GM12864 (cell line): ENCODE measurements at regions not wholly inside any gene's neighbourhood (a gene's known extent, or its start where the extent isn't known, plus 50 kb on each side); places are given as distances from the start of the nearest gene placed in this dataset.

Experiments
- DNase-seq: peaks from one replicate; pipeline ENCODE4 v3.0.0-alpha.2; 2011; ENCODE audit warnings: low read depth
- H3K4me3 ChIP-seq: 2 replicates; pipeline ENCODE4 v1.5.1; 2011; ENCODE audit warnings: mild to moderate bottlenecking, low read depth, low read length, control low read depth
- CTCF ChIP-seq: IDR thresholded peaks from 2 replicates; pipeline ENCODE4 v1.5.1; 2011; ENCODE audit warnings: low read depth, mild to moderate bottlenecking, moderate library complexity, low read length, control low read depth, inconsistent platforms; ENCODE audit errors: missing control alignments

- no peak overlapping the region for H3K4me3 ChIP-seq
- TF ChIP-seq CTCF: no peak
- no peak for DNase-seq
Observed at GRCh38 chr5:100723229-100723628, 179.9 kb downstream of the ST8SIA4 start.

GRCh38 chr5:100726116-100726515 lies 177.0 kb downstream of the ST8SIA4 start:
- H3K4me3 ChIP-seq: no peak overlapping the region
- no peak for TF ChIP-seq CTCF
- DNase-seq: no peak

- peak overlapping the region; percentile 46 for H3K4me3 ChIP-seq
- TF ChIP-seq CTCF: no peak
- peak; percentile 51 for DNase-seq
Observed at GRCh38 chr5:100731768-100732167, 171.3 kb downstream of the ST8SIA4 start.

GRCh38 chr5:100746730-100747129 lies 156.4 kb downstream of the ST8SIA4 start:
- TF ChIP-seq CTCF: no peak
- H3K4me3 ChIP-seq: no peak overlapping the region
- peak; percentile 13 for DNase-seq

GRCh38 chr5:100749771-100750284 lies 153.3 kb downstream of the ST8SIA4 start:
- H3K4me3 ChIP-seq: no peak overlapping the region
- DNase-seq: no peak
- TF ChIP-seq CTCF: no peak

GRCh38 chr5:100755435-100755834 lies 147.6 kb downstream of the ST8SIA4 start:
- TF ChIP-seq CTCF: no peak

More at GRCh38 chr5:100755435-100755834, 147.6 kb downstream of the ST8SIA4 start:
- no peak for DNase-seq
- no peak overlapping the region for H3K4me3 ChIP-seq
